Spinal cord (tissue), 9 donors: ENCODE measurements at regions not wholly inside any gene's neighbourhood (a gene's known extent, or its start where the extent isn't known, plus 50 kb on each side); places are given as distances from the start of the nearest gene placed in this dataset.

Source experiments
- DNase-seq, 6 donors: peaks; one replicate each; pipeline versions ENCODE4 v3.0.0 to v3.0.0-alpha.2; 2013 to 2015; ENCODE audit warnings: low spot score in 6 of 6, low read depth in 4 of 6
- H3K27ac ChIP-seq: one replicate; pipeline ENCODE4 v1.5.1; 2013; ENCODE audit warnings: low read depth, low read length, control low read depth
- H3K27me3 ChIP-seq: one replicate; pipeline ENCODE4 v1.6.1; 2013; ENCODE audit warnings: low read length; ENCODE audit not compliant: control insufficient read depth, insufficient read depth
- H3K36me3 ChIP-seq: one replicate; pipeline ENCODE4 v1.6.1; 2013; ENCODE audit warnings: low read length; ENCODE audit not compliant: control insufficient read depth, insufficient read depth
- H3K4me1 ChIP-seq: one replicate; pipeline ENCODE4 v1.6.1; 2013; ENCODE audit warnings: low read length; ENCODE audit not compliant: control insufficient read depth, insufficient read depth
- H3K4me3 ChIP-seq: one replicate; pipeline ENCODE4 v1.5.1; 2013; ENCODE audit warnings: low read depth, low read length, control low read depth
- H3K9me3 ChIP-seq: one replicate; pipeline ENCODE4 v1.6.1; 2013; ENCODE audit warnings: low read length; ENCODE audit not compliant: control insufficient read depth, insufficient read depth
- WGBS: methylation state at CpG from one replicate; pipeline ENCODE4 v1.1.5; 2013; ENCODE audit warnings: missing lambda C conversion rate; ENCODE audit not compliant: insufficient coverage; 5-methylcytosine and 5-hydroxymethylcytosine counted together
- donor health status: healthy.

GRCh38 chr10:44774676-44775401 lies 136.3 kb upstream of the TMEM72 start:
- Histone ChIP-seq H3K4me3 (no peak overlapping the region), H3K27me3 (no peaks in the 10 kb centered on the region), H3K27ac (no peak overlapping the region), H3K9me3 (no peaks in the 10 kb centered on the region), H3K36me3 (no peaks in the 10 kb centered on the region), H3K4me1 (peaks cover 13% of the 10 kb centered on the region)
- DNase-seq: no peak
- WGBS: 96% methylated on average over 4 of the region's 4 CpGs

DNA sequence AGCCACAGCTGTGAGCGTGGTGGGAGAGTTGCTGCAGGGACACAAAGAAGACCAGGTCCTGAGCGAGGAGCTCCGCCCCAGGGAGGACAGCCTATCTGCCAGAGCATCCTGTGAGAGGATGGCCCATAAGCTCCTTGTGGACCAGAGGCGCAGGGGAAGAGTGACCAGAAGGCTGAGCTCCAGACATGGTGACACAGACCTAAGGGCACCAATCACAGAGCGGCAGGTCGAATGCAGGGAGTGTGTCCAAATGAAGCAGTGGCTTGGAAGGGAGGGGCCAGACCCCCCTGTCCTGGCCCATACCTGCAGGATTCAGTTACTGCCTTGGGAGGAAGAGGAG lies 135.8 kb upstream of the TMEM72 start:
- DNase-seq: no peak
- Histone ChIP-seq H3K36me3 (no peaks in the 10 kb centered on the region), H3K27me3 (no peaks in the 10 kb centered on the region), H3K9me3 (no peaks in the 10 kb centered on the region), H3K4me3 (no peak overlapping the region), H3K4me1 (peaks cover 14% of the 10 kb centered on the region), H3K27ac (no peak overlapping the region)
- 95% methylated on average over 5 of the region's 6 CpGs for WGBS

GRCh38 chr10:44776181-44776580 lies 135.0 kb upstream of the TMEM72 start:
- Histone ChIP-seq H3K36me3 (no peaks in the 10 kb centered on the region), H3K4me3 (no peak overlapping the region), H3K4me1 (peaks cover 14% of the 10 kb centered on the region), H3K9me3 (no peaks in the 10 kb centered on the region), H3K27me3 (no peaks in the 10 kb centered on the region), H3K27ac (no peak overlapping the region)
- no CpG with 5 or more reads among the region's 3 CpGs for WGBS
- DNase-seq: no peak

DNA sequence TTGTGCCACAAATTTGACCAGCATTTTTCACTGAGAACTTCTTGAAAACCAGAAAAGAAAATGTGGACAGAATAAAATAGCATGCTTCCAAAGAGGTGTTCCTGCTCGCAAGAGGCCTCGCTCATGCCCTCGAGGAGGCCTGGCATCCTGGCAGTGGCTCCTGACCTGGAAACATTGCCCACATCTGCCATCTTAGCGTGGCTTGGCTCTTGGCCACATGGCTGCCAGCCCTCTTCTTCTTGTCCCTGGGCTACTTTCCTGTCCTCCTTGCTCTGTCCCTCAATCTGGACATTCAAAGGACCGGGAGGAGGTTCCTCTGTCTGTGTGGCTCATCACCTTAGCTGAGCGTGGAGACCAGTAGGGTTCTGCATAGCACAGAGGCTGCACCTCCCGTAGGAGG lies 131.6 kb upstream of the TMEM72 start:
- Histone ChIP-seq H3K4me1 (peaks cover 9% of the 10 kb centered on the region), H3K27ac (no peak overlapping the region), H3K4me3 (no peak overlapping the region), H3K9me3 (no peaks in the 10 kb centered on the region), H3K36me3 (no peaks in the 10 kb centered on the region), H3K27me3 (no peaks in the 10 kb centered on the region)
- peak in 1 of 6 donors; percentile 67 for DNase-seq
- 54% methylated on average over 7 of the region's 7 CpGs for WGBS

GRCh38 chr10:44780426-44780825 lies 130.7 kb upstream of the TMEM72 start:
- WGBS: no CpG with 5 or more reads among the region's 2 CpGs
- no peaks in the 10 kb centered on the region for H3K36me3 ChIP-seq
- H3K27me3 ChIP-seq: no peaks in the 10 kb centered on the region
- H3K27ac ChIP-seq: peak overlapping the region; percentile 6
- no peaks in the 10 kb centered on the region for H3K9me3 ChIP-seq
- peak in 4 of 6 donors; percentile 42 to 83 (median 60) for DNase-seq
- H3K4me3 ChIP-seq: no peak overlapping the region
- peaks cover 9% of the 10 kb centered on the region for H3K4me1 ChIP-seq

DNA sequence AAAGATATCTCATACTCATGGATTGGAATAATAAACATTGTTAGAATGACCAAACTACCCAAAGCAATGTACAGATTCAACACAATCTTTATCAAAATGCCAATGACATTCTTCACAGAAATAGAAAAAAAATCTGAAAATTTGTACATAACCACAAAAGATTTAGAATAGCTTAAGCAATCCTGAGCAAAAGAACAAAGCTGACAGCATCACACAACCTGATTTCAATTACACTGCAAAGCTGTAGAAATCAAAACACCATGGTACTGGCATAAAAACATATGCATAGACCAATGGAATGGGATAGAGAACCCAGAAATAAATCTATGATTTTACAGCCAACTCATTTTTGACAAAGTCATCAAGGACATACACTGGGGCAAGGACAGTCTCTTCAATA lies 130.0 kb upstream of the TMEM72 start:
- H3K27ac ChIP-seq: no peak overlapping the region
- peaks cover 9% of the 10 kb centered on the region for H3K4me1 ChIP-seq
- DNase-seq: no peak
- H3K27me3 ChIP-seq: no peaks in the 10 kb centered on the region
- no peaks in the 10 kb centered on the region for H3K9me3 ChIP-seq
- no peaks in the 10 kb centered on the region for H3K36me3 ChIP-seq
- no peak overlapping the region for H3K4me3 ChIP-seq

- no peak overlapping the region for H3K4me3 ChIP-seq
- 32% methylated on average over 3 of the region's 7 CpGs for WGBS
- peak in 2 of 6 donors; percentile 37 to 66 for DNase-seq
- H3K27me3 ChIP-seq: no peaks in the 10 kb centered on the region
- no peaks in the 10 kb centered on the region for H3K9me3 ChIP-seq
- peaks cover 4% of the 10 kb centered on the region for H3K4me1 ChIP-seq
- no peak overlapping the region for H3K27ac ChIP-seq
- no peaks in the 10 kb centered on the region for H3K36me3 ChIP-seq
Measured at GRCh38 chr10:44786286-44786850, 124.8 kb upstream of the TMEM72 start.

DNA sequence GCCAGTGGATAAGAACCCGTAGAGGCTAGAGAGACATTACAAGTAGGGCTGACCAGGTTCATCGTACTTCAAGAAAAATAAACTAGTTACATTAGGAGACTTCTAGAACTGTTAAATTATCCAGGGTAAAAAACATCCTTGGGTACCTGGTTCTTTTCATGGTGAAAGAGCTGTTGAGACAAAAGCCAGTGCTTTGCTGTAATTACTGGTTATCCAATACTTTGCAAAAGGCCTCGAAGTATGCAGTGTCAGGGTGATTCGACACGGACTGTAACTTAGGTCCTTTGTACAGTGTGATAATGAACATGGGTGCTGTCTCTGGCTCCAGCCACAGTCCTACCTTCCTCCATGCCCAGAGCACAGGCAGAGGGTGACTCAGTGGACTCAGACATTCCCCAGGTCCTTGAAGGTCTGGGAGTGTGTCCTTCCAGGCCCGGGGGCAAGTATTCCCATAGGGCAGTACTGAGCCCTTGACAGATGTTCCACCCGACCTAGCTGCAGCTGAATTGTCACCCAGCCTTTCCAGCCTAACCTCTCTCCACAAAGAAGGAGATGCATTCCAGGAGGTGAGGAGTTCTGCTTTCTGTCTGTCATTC lies 123.6 kb upstream of the TMEM72 start:
- WGBS: 60% methylated on average over 1 of the region's 7 CpGs
- Histone ChIP-seq H3K27ac (no peak overlapping the region), H3K27me3 (no peaks in the 10 kb centered on the region)

GRCh38 chr10:44788147-44789129 lies 122.7 kb upstream of the TMEM72 start:
- no peak overlapping the region for H3K27ac ChIP-seq
- DNase-seq: no peak
- H3K4me1 ChIP-seq: peaks cover 4% of the 10 kb centered on the region
- 68% methylated on average over 11 of the region's 12 CpGs for WGBS
- no peak overlapping the region for H3K4me3 ChIP-seq
- H3K9me3 ChIP-seq: no peaks in the 10 kb centered on the region
- H3K27me3 ChIP-seq: no peaks in the 10 kb centered on the region
- no peaks in the 10 kb centered on the region for H3K36me3 ChIP-seq

More for the DNA sequence above, 123.6 kb upstream of the TMEM72 start:
- peaks cover 4% of the 10 kb centered on the region for H3K4me1 ChIP-seq
- H3K36me3 ChIP-seq: no peaks in the 10 kb centered on the region
- no peaks in the 10 kb centered on the region for H3K9me3 ChIP-seq
- DNase-seq: no peak
- no peak overlapping the region for H3K4me3 ChIP-seq
